ENCODE measurements at regions not wholly inside any gene's neighbourhood (a gene's known extent, or its start where the extent isn't known, plus 50 kb on each side); places are given as distances from the start of the nearest gene placed in this dataset.

GRCh38 chr2:16851126-16851525 lies 185.5 kb upstream of the CYRIA start:
- intact Hi-C loops (cut with micrococcal nuclease; ENCODE audit: unreplicated experiment) (no loop called here), in situ Hi-C loops (cut with MboI) (no loop called here)
- Histone ChIP-seq H4K20me1 (ENCODE audit: control insufficient read depth, insufficient read depth) (no peaks in the 10 kb centered on the region), H3K79me2 (ENCODE audit: control insufficient read depth, insufficient read depth, low read length) (no peaks in the 10 kb centered on the region), H3K27ac (ENCODE audit: control insufficient read depth, insufficient read depth) (no peak overlapping the region), H3K4me3 (no peak overlapping the region), H3K4me2 (ENCODE audit: control insufficient read depth, insufficient read depth) (no peak overlapping the region), H3K36me3 (ENCODE audit: control insufficient read depth in 2 of 2, insufficient read depth in 2 of 2, low read length in 1 of 2) (no peaks in the 10 kb centered on the region), H3K9ac (ENCODE audit: control insufficient read depth, insufficient read depth, low read length) (no peak overlapping the region), H3K27me3 (replicated peaks in 1 of 2; ENCODE audit: control insufficient read depth in 2 of 2, insufficient read depth in 2 of 2, low read length in 1 of 2) (no peaks in the 10 kb centered on the region; a peak in 2 of 4 replicates), H3K4me1 (ENCODE audit: control insufficient read depth, insufficient read depth, low read length) (no peaks in the 10 kb centered on the region), H3K9me3 (replicated peaks; ENCODE audit: control insufficient read depth, insufficient read depth, low read length) (no peaks in the 10 kb centered on the region), H2AFZ (ENCODE audit: control insufficient read depth, low read depth, low read length) (no peak overlapping the region)
- BruUV-seq (replicated peaks): no TSS peak
- CTCF ChIA-PET: no interaction called here
- DNase-seq (ENCODE audit: low read depth, low spot score) (no peak), FAIRE-seq (no peak), ATAC-seq (no peak)
- POLR2A ChIA-PET: no interaction called here
- RAD21 ChIA-PET (ENCODE audit: unreplicated experiment): no interaction called here
- SMC1A ChIA-PET (ENCODE audit: uncharacterized antibody, unreplicated experiment): no interaction called here
- no peak for TF ChIP-seq POLR2A (IDR thresholded peaks at IDR 0.05; ENCODE audit: low read depth, low read length)
- no peak for TF ChIP-seq WRNIP1 (IDR thresholded peaks at IDR 0.05; ENCODE audit: borderline replicate concordance, low read depth, low read length)
- TF ChIP-seq MXI1 (IDR thresholded peaks at IDR 0.05; ENCODE audit: low read depth, low read length): no peak
- no peak for TF ChIP-seq CHD2 (IDR thresholded peaks at IDR 0.05; ENCODE audit: borderline replicate concordance, low read depth, low read length)
- TF ChIP-seq SIX5 (IDR thresholded peaks at IDR 0.05; ENCODE audit: low read depth, low read length, severe bottlenecking): no peak
- no peak for TF ChIP-seq ZNF24 (IDR thresholded peaks at IDR 0.05)
- TF ChIP-seq USF2 (IDR thresholded peaks at IDR 0.05; ENCODE audit: borderline replicate concordance, low read depth, low read length): no peak
- no peak for TF ChIP-seq PAX8 (IDR thresholded peaks at IDR 0.05)
- TF ChIP-seq KLF5 (IDR thresholded peaks at IDR 0.05; ENCODE audit: partially characterized antibody): no peak
- no peak for TF ChIP-seq TCF12 (IDR thresholded peaks at IDR 0.05; ENCODE audit: low read depth, low read length)
- TF ChIP-seq PKNOX1 (IDR thresholded peaks at IDR 0.05): no peak
- no peak for TF ChIP-seq EED (IDR thresholded peaks at IDR 0.05; ENCODE audit: low read depth)
- no peak for TF ChIP-seq ATF2 (IDR thresholded peaks at IDR 0.05; ENCODE audit: low read length)
